Stomach (tissue), 4 donors: ENCODE measurements at regions not wholly inside any gene's neighbourhood (a gene's known extent, or its start where the extent isn't known, plus 50 kb on each side); places are given as distances from the start of the nearest gene placed in this dataset.

Source experiments
- EP300 ChIP-seq: sonication (generic); formaldehyde crosslinking; IDR thresholded peaks from one replicate; pipeline ENCODE4 v1.6.1; 2017; ENCODE audit warnings: antibody characterized with exemption
- POLR2A ChIP-seq, 4 donors: fragments of 450-650 bp; IDR thresholded peaks; one replicate each; pipeline ENCODE4 v1.6.1; 2016; ENCODE audit warnings: antibody characterized with exemption in 4 of 4, control low read depth in 2 of 4, mild to moderate bottlenecking in 1 of 4, moderate library complexity in 1 of 4
- POLR2AphosphoS5 ChIP-seq, 3 donors: sonication (generic); formaldehyde crosslinking; IDR thresholded peaks; one replicate each; pipeline ENCODE4 v1.6.1; 2016; ENCODE audit warnings: antibody characterized with exemption in 3 of 3
- TF ChIP-seq, protein P1 (sequence below), 7 experiments: fragments of 450-650 bp in 4 of 7; fragments of 200-600 bp in 3 of 7; sonication (generic) in 3 of 7; IDR thresholded peaks; one replicate each; pipeline ENCODE4 v1.5.1; 2016 to 2019; ENCODE audit warnings: antibody characterized with exemption in 7 of 7, control low read depth in 2 of 7, mild to moderate bottlenecking in 1 of 7

DNA sequence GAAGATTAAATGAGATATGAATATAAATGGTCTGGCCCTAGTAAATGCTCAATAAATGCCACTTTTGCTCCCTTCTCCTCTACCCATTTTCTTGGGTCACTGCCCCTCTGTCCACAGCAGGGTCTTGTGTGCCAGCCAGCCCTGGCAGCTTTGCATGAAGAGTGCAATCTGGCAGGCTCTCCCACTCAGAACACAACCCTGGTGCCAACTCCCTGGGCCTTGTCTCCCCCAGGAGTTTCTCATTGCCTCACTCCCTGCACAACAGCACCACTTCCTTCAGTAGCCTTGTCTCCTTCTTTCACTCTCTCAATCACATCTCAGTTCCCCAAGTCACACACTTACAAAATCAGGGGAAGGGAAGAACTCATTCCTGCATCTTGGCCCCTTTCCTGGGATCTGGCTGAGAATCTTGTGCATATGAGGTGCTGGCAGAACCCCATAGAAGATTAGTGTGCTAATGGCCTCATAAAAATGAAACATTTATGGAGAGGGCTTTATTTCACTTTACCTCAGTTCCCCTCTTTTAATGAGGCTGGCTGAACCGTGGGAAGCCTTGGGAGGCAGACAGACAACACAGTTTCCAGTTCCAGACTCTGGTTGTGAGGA, 445.9 kb upstream of the PROK2 start:
- TF ChIP-seq, protein P1, sequence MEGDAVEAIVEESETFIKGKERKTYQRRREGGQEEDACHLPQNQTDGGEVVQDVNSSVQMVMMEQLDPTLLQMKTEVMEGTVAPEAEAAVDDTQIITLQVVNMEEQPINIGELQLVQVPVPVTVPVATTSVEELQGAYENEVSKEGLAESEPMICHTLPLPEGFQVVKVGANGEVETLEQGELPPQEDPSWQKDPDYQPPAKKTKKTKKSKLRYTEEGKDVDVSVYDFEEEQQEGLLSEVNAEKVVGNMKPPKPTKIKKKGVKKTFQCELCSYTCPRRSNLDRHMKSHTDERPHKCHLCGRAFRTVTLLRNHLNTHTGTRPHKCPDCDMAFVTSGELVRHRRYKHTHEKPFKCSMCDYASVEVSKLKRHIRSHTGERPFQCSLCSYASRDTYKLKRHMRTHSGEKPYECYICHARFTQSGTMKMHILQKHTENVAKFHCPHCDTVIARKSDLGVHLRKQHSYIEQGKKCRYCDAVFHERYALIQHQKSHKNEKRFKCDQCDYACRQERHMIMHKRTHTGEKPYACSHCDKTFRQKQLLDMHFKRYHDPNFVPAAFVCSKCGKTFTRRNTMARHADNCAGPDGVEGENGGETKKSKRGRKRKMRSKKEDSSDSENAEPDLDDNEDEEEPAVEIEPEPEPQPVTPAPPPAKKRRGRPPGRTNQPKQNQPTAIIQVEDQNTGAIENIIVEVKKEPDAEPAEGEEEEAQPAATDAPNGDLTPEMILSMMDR (IDR thresholded peaks at IDR 0.05) = no peak
- no peak for TF ChIP-seq POLR2A (IDR thresholded peaks at IDR 0.05)
- no peak for TF ChIP-seq POLR2AphosphoS5 (IDR thresholded peaks at IDR 0.05)
- TF ChIP-seq EP300 = no peak
